Right lobe of liver (tissue), 6 donors: ENCODE measurements at regions not wholly inside any gene's neighbourhood (a gene's known extent, or its start where the extent isn't known, plus 50 kb on each side); places are given as distances from the start of the nearest gene placed in this dataset.

Source experiments
- ATAC-seq, 4 donors: fragments of 200-7000 bp; cut with Tn5 transposase; one replicate each; pipeline ENCODE4 v1.9.1; 2020; ENCODE audit warnings: mild to moderate bottlenecking in 4 of 4, moderate library complexity in 4 of 4
- DNase-seq, 3 donors: peaks; one replicate each; pipeline ENCODE4 v3.0.0-alpha.2; 2020
- H3K27ac ChIP-seq, 3 donors: fragments of 200-600 bp; one replicate each; pipeline ENCODE4 v1.8.0; 2022
- H3K27me3 ChIP-seq, 2 donors: fragments of 200-600 bp; one replicate each; pipeline ENCODE4 v1.8.0; 2022
- H3K36me3 ChIP-seq, 4 donors: fragments of 200-600 bp; sonication (generic) in 1 of 4; one replicate each; pipeline versions ENCODE4 v1.5.1 to v1.8.0; 2017 to 2022; ENCODE audit warnings: control low read depth in 1 of 4
- H3K4me1 ChIP-seq, 4 donors: fragments of 200-600 bp; sonication (generic) in 1 of 4; one replicate each; pipeline versions ENCODE4 v1.5.1 to v1.8.0; 2017 to 2022; ENCODE audit warnings: control low read depth in 1 of 4
- H3K4me3 ChIP-seq, 3 donors: fragments of 200-600 bp; one replicate each; pipeline ENCODE4 v1.8.0; 2022
- H3K9me3 ChIP-seq, 4 donors: fragments of 200-600 bp; sonication (generic) in 1 of 4; one replicate each; pipeline versions ENCODE4 v1.5.1 to v1.8.0; 2017 to 2022; ENCODE audit warnings: control low read depth in 1 of 4
- POLR2A ChIP-seq: fragments of 450-650 bp; IDR thresholded peaks from one replicate; pipeline ENCODE4 v1.6.1; 2017; ENCODE audit warnings: antibody characterized with exemption, mild to moderate bottlenecking
- WGBS: methylation state at CpG from one replicate; pipeline ENCODE4 v1.1.6; 2018; ENCODE audit warnings: low coverage, low lambda C conversion rate; ENCODE audit not compliant: insufficient coverage; ENCODE audit errors: missing lambda C conversion rate; 5-methylcytosine and 5-hydroxymethylcytosine counted together
- intact Hi-C, 2 donors: fragments of 100-400 bp; cut with DNase I; formaldehyde crosslinking; loops; one replicate each; pipeline versions ENCODE4 v1.11.2 to v1.14.1; 2022
- TF ChIP-seq, protein P1 (sequence below), 4 donors: fragments of 200-600 bp in 3 of 4; fragments of 450-650 bp in 1 of 4; IDR thresholded peaks; one replicate each; pipeline versions ENCODE4 v1.5.1 to v1.8.0; 2016 to 2022; ENCODE audit warnings: antibody characterized with exemption in 4 of 4, mild to moderate bottlenecking in 2 of 4
- donor health status: DM: no; HTN: yes; CAD: no.
- donor health status: DM: no; HTN: no; CAD: no.
- donor health status: DM: no; HTN: no; CAD: no.
- donor health status: DM: no; HTN: yes; CAD: no.
- donor health status: DM: no; HTN: yes; CAD: no.

DNA sequence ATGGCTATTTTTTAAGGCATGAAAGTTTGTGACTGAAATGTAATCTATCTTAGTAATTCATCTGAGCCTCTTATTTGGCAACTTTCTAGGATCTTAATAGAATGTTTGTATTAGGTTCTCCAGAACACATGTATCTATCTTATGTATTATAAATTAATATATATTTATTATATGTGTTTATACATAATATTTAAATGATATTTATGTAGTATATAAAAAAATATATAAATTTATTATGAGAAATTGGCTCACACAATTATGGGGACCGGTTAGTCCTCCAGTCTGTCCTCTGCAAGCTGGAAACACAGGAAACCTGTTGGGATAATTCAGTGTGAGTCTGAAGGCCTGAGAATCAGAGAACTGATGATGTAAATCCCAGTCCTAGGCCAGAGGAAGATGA, 155.7 kb downstream of the AMY1C start:
- Histone ChIP-seq H3K9me3 (no peaks in the 10 kb centered on the region), H3K27me3 (no peaks in the 10 kb centered on the region), H3K27ac (no peak overlapping the region), H3K4me3 (no peak overlapping the region), H3K36me3 (no peaks in the 10 kb centered on the region), H3K4me1 (no peaks in the 10 kb centered on the region)
- intact Hi-C loops, result no loop called here
- TF ChIP-seq POLR2A, result no peak
- TF ChIP-seq, protein P1, sequence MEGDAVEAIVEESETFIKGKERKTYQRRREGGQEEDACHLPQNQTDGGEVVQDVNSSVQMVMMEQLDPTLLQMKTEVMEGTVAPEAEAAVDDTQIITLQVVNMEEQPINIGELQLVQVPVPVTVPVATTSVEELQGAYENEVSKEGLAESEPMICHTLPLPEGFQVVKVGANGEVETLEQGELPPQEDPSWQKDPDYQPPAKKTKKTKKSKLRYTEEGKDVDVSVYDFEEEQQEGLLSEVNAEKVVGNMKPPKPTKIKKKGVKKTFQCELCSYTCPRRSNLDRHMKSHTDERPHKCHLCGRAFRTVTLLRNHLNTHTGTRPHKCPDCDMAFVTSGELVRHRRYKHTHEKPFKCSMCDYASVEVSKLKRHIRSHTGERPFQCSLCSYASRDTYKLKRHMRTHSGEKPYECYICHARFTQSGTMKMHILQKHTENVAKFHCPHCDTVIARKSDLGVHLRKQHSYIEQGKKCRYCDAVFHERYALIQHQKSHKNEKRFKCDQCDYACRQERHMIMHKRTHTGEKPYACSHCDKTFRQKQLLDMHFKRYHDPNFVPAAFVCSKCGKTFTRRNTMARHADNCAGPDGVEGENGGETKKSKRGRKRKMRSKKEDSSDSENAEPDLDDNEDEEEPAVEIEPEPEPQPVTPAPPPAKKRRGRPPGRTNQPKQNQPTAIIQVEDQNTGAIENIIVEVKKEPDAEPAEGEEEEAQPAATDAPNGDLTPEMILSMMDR (IDR thresholded peaks at IDR 0.05), result no peak
- 65% methylated on average over 1 of the region's 1 CpG for WGBS
- no peak for DNase-seq
- no peak for ATAC-seq

DNA sequence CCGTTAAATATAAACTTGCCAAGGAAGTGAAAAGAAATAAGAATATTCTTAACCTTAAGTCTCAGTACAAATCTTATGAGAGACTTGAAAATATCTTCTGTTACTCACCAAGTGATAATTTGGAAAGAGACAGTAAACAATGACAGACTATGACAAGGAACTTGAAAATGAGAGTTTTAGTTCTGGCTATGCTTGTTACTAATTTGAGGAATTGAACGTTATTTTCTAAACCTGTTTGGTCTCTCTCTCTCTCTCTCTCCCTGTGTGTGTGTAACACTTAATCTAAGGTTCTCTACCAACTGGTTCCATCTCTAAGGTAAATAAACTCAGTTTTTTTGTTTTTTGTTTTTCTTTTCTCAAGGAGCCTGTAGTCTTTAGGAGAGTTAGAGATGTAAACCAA, 161.8 kb downstream of the AMY1C start:
- intact Hi-C loops, result no loop called here
- H3K27ac ChIP-seq, result no peak overlapping the region
- no peaks in the 10 kb centered on the region for H3K4me1 ChIP-seq
- 32% methylated on average over 2 of the region's 2 CpGs for WGBS
- no peaks in the 10 kb centered on the region for H3K9me3 ChIP-seq
- no peak overlapping the region for H3K4me3 ChIP-seq
- no peaks in the 10 kb centered on the region for H3K27me3 ChIP-seq
- DNase-seq (no peak), ATAC-seq (no peak)
- H3K36me3 ChIP-seq, result no peaks in the 10 kb centered on the region
- TF ChIP-seq, protein P1 (IDR thresholded peaks at IDR 0.05), result no peak
- no peak for TF ChIP-seq POLR2A

- H3K9me3 ChIP-seq, result no peaks in the 10 kb centered on the region
- H3K4me1 ChIP-seq, result no peaks in the 10 kb centered on the region
- DNase-seq (no peak), ATAC-seq (no peak)
- 31% methylated on average over 2 of the region's 2 CpGs for WGBS
- intact Hi-C loops, result no loop called here
- no peaks in the 10 kb centered on the region for H3K36me3 ChIP-seq
- TF ChIP-seq, protein P1 (IDR thresholded peaks at IDR 0.05), result no peak
- TF ChIP-seq POLR2A, result no peak
- H3K27me3 ChIP-seq, result no peaks in the 10 kb centered on the region
- H3K27ac ChIP-seq, result no peak overlapping the region
- H3K4me3 ChIP-seq, result no peak overlapping the region
Observed at GRCh38 chr1:103917795-103918194, 168.1 kb downstream of the AMY1C start.

DNA sequence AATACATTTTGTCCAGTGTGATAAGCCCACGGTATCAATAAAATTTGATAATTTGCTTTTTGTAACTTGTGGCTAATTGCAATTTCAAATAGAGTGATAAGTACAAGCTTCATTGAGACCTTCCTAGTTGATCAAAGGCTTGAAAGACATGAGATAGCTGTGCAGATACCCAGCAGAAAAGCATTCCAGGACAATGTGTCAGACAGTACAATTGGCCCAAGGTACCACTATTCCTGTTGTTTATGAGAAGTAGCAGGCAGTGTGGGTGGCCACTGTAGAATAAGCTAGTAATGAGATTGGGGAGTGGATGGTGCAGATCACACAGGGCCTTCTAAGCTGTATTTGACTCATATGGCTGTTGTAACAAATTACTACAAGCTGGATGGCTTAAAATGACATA, 182.2 kb downstream of the AMY1C start:
- TF ChIP-seq POLR2A, result no peak
- TF ChIP-seq, protein P1 (IDR thresholded peaks at IDR 0.05), result no peak
- DNase-seq, result no peak
- Histone ChIP-seq H3K4me3 (no peak overlapping the region), H3K9me3 (no peaks in the 10 kb centered on the region), H3K4me1 (no peaks in the 10 kb centered on the region), H3K27me3 (no peaks in the 10 kb centered on the region), H3K36me3 (no peaks in the 10 kb centered on the region), H3K27ac (no peak overlapping the region)
- ATAC-seq, result no peak
- intact Hi-C loops, result no loop called here
- WGBS, result 36% methylated on average over 1 of the region's 1 CpG

DNA sequence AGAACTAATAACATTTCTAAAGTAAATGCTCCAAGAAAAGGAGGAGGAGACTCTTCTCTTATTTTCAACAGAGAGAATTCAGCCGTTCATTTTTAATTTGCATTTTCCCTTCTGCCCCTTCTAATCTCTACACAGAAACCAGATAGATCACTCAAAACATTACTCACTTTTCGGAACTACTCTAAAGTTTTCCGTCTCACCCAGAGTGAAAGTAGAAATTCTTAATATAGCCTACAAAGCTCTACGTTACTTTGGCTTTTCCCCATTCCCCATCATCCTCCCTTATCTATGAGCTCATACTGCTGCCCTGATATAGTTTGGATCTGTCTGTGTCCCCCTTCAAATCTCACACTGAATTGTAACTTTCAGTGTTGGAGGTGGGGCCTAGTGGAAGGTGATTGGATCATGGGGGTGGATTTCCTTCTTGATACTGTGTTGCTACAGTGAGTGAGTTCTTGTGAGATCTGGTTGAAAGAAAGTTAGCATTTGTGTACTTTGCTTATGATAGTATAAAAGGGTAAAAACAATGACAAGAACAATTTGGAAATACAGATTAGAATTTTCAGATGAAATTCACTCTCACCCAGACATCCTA, 188.2 kb downstream of the AMY1C start:
- TF ChIP-seq, protein P1 (IDR thresholded peaks at IDR 0.05), result no peak
- TF ChIP-seq POLR2A, result no peak

More for the DNA sequence above, 188.2 kb downstream of the AMY1C start:
- H3K4me3 ChIP-seq, result no peak overlapping the region
- ATAC-seq, result no peak
- DNase-seq, result no peak
- no peaks in the 10 kb centered on the region for H3K9me3 ChIP-seq
- no peaks in the 10 kb centered on the region for H3K4me1 ChIP-seq
- no peak overlapping the region for H3K27ac ChIP-seq
- H3K36me3 ChIP-seq, result no peaks in the 10 kb centered on the region
- WGBS, result 43% methylated on average over 4 of the region's 4 CpGs
- intact Hi-C loops, result no loop called here
- no peaks in the 10 kb centered on the region for H3K27me3 ChIP-seq
